ENCODE measurements at regions not wholly inside any gene's neighbourhood (a gene's known extent, or its start where the extent isn't known, plus 50 kb on each side); places are given as distances from the start of the nearest gene placed in this dataset.
"Not testable (repeated sequence)": the region's sequence is repeated elsewhere in the genome, so short reads cannot be mapped to it uniquely, and the experiment has no call there.

- no peak for DNase-seq (ENCODE audit: low spot score in 2 of 2)
- H3K27ac ChIP-seq: no peak overlapping the region
- 65% methylated on average over 5 of the region's 5 CpGs for WGBS
- H3K4me3 ChIP-seq: no peak overlapping the region
- TF ChIP-seq POLR2A (IDR thresholded peaks at IDR 0.05) (no peak), EP300 (IDR thresholded peaks at IDR 0.05) (no peak), CTCF (IDR thresholded peaks at IDR 0.05) (no peak), POLR2AphosphoS5 (IDR thresholded peaks at IDR 0.05) (no peak)
- peaks cover 18% of the 10 kb centered on the region for H3K9me3 ChIP-seq
- no peaks in the 10 kb centered on the region for H3K36me3 ChIP-seq
- H3K4me1 ChIP-seq: no peaks in the 10 kb centered on the region
- H3K27me3 ChIP-seq: no peaks in the 10 kb centered on the region
Observed at GRCh38 chr4:13821522-13821921, 194.0 kb upstream of the BOD1L1 start.

- H3K4me1 ChIP-seq; H3K27me3 ChIP-seq; H3K27ac ChIP-seq; H3K36me3 ChIP-seq; DNase-seq (ENCODE audit: low spot score in 2 of 2); H3K4me3 ChIP-seq: not testable (repeated sequence)
- H3K9me3 ChIP-seq: peaks cover 18% of the 10 kb centered on the region
Observed at GRCh38 chr4:13825822-13826221, 198.3 kb upstream of the BOD1L1 start.

DNA sequence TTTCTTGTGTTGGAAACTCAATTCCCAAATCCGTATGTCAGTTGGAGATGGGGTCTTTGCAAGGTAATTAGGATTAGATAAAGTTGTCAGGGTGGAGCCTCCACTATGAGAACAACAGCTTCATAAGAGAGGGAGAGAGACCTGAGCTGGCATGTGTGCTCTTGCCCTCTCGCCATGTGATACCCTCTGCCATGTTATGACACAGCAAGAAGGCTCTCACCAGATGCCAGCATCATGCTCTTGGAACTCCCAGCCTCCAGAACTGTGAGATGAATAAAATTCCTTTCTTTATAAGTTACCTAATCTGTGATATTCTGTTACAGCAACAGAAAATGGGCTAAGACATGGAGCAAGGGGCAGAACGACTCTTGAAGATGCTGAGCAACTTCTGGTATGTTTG, 201.9 kb upstream of the BOD1L1 start:
- H3K27ac ChIP-seq: no peak overlapping the region
- no peaks in the 10 kb centered on the region for H3K4me1 ChIP-seq

GRCh38 chr4:13830449-13830848, 202.9 kb upstream of the BOD1L1 start:
- Histone ChIP-seq H3K27me3 (no peaks in the 10 kb centered on the region), H3K9me3 (no peaks in the 10 kb centered on the region), H3K36me3 (no peaks in the 10 kb centered on the region), H3K27ac (no peak overlapping the region), H3K4me1 (no peaks in the 10 kb centered on the region), H3K4me3 (no peak overlapping the region)
- WGBS: 55% methylated on average over 5 of the region's 5 CpGs
- TF ChIP-seq EP300 (IDR thresholded peaks at IDR 0.05) (no peak), POLR2AphosphoS5 (IDR thresholded peaks at IDR 0.05) (no peak), POLR2A (IDR thresholded peaks at IDR 0.05) (no peak), CTCF (IDR thresholded peaks at IDR 0.05) (no peak)
- no peak for DNase-seq (ENCODE audit: low spot score in 2 of 2)

More for the DNA sequence above, 201.9 kb upstream of the BOD1L1 start:
- no peak for DNase-seq (ENCODE audit: low spot score in 2 of 2)
- WGBS: 67% methylated on average over 3 of the region's 3 CpGs
- no peaks in the 10 kb centered on the region for H3K27me3 ChIP-seq
- H3K9me3 ChIP-seq: peaks cover 9% of the 10 kb centered on the region
- no peaks in the 10 kb centered on the region for H3K36me3 ChIP-seq
- no peak for TF ChIP-seq POLR2A (IDR thresholded peaks at IDR 0.05)
- no peak for TF ChIP-seq CTCF (IDR thresholded peaks at IDR 0.05)
- TF ChIP-seq EP300 (IDR thresholded peaks at IDR 0.05): no peak
- TF ChIP-seq POLR2AphosphoS5 (IDR thresholded peaks at IDR 0.05): no peak
- H3K4me3 ChIP-seq: no peak overlapping the region

DNA sequence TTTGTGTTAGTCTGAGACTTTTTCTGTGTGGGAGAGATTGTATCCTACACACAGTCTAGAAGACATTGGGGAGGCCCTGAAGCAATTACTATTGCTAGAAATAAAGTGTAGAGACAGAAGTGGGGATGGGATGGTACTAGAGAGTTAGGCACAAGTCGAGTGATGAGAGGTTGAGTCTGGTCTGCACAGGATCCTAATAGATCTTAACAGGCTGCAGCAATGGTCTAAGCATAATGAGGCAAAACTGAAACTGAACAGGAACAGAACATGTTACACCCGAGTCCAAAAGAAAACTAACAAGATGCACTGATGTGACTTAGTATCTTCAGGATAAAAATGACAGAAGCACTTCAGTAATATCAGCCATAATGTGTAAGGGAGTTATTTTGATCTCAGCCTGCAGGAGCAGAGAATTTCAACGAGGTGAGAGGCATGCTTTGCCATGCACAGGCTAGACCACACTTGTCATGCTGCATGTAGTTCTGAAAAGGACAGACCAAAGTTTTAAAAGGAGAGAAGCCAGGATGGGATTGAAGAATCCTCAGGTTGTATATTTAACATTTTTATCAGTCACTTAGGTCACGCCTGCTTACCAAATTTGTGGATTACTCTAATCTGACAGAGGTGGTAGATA, 205.8 kb upstream of the BOD1L1 start:
- Histone ChIP-seq H3K4me1 (no peaks in the 10 kb centered on the region), H3K27me3 (no peaks in the 10 kb centered on the region), H3K4me3 (no peak overlapping the region), H3K9me3 (no peaks in the 10 kb centered on the region), H3K36me3 (no peaks in the 10 kb centered on the region), H3K27ac (no peak overlapping the region)
- TF ChIP-seq CTCF (IDR thresholded peaks at IDR 0.05) (no peak), POLR2AphosphoS5 (IDR thresholded peaks at IDR 0.05) (no peak), POLR2A (IDR thresholded peaks at IDR 0.05) (no peak), EP300 (IDR thresholded peaks at IDR 0.05) (no peak)
- WGBS: 46% methylated on average over 4 of the region's 4 CpGs
- no peak for DNase-seq (ENCODE audit: low spot score in 2 of 2)
